MV-4-11 (cell line): ENCODE measurements at regions not wholly inside any gene's neighbourhood (a gene's known extent, or its start where the extent isn't known, plus 50 kb on each side); places are given as distances from the start of the nearest gene placed in this dataset.

Experiments used
- DNase-seq: peaks from one replicate; lab custom pipeline; 2025; lab: John Stamatoyannopoulos, UW

- DNase-seq, result no peak
Observed at GRCh38 chr11:109554951-109555350, 133.0 kb downstream of the C11orf87 start.

GRCh38 chr11:109564241-109564640, 142.3 kb downstream of the C11orf87 start:
- no peak for DNase-seq

- no peak for DNase-seq
Observed at GRCh38 chr11:109582470-109582869, 160.5 kb downstream of the C11orf87 start.

GRCh38 chr11:109584001-109584972, 162.3 kb downstream of the C11orf87 start:
- DNase-seq, result no peak

GRCh38 chr11:109586789-109587188, 164.8 kb downstream of the C11orf87 start:
- no peak for DNase-seq

GRCh38 chr11:109590782-109591181, 168.8 kb downstream of the C11orf87 start:
- DNase-seq, result no peak

GRCh38 chr11:109597336-109597735, 175.3 kb downstream of the C11orf87 start:
- peak; percentile 61 for DNase-seq

- no peak for DNase-seq
Observed at GRCh38 chr11:109604481-109605400, 182.8 kb downstream of the C11orf87 start.

GRCh38 chr11:109606256-109606655, 184.3 kb downstream of the C11orf87 start:
- DNase-seq, result peak; percentile 26

- no peak for DNase-seq
Observed at GRCh38 chr11:109609454-109610185, 187.6 kb downstream of the C11orf87 start.

GRCh38 chr11:109612496-109612895, 190.5 kb downstream of the C11orf87 start:
- DNase-seq, result peak; percentile 52

- DNase-seq, result no peak
Observed at GRCh38 chr11:109619498-109619897, 197.5 kb downstream of the C11orf87 start.

GRCh38 chr11:109629734-109630133, 207.7 kb downstream of the C11orf87 start:
- no peak for DNase-seq

- DNase-seq, result peak; percentile 9
Observed at GRCh38 chr11:109641549-109641948, 219.6 kb downstream of the C11orf87 start.

- DNase-seq, result no peak
Observed at GRCh38 chr11:109644152-109644551, 222.2 kb downstream of the C11orf87 start.

- no peak for DNase-seq
Observed at GRCh38 chr11:109648804-109649203, 226.8 kb downstream of the C11orf87 start.

GRCh38 chr11:109654091-109654490, 232.1 kb downstream of the C11orf87 start:
- no peak for DNase-seq

- peak; percentile 67 for DNase-seq
Observed at GRCh38 chr11:109658190-109658589, 236.2 kb downstream of the C11orf87 start.

- no peak for DNase-seq
Observed at GRCh38 chr11:109667719-109668118, 245.7 kb downstream of the C11orf87 start.

- no peak for DNase-seq
Observed at GRCh38 chr11:109668973-109669634, 247.1 kb downstream of the C11orf87 start.

- DNase-seq, result no peak
Observed at GRCh38 chr11:109677231-109677630, 255.2 kb downstream of the C11orf87 start.
